ENCODE measurements at regions not wholly inside any gene's neighbourhood (a gene's known extent, or its start where the extent isn't known, plus 50 kb on each side); places are given as distances from the start of the nearest gene placed in this dataset.

DNA sequence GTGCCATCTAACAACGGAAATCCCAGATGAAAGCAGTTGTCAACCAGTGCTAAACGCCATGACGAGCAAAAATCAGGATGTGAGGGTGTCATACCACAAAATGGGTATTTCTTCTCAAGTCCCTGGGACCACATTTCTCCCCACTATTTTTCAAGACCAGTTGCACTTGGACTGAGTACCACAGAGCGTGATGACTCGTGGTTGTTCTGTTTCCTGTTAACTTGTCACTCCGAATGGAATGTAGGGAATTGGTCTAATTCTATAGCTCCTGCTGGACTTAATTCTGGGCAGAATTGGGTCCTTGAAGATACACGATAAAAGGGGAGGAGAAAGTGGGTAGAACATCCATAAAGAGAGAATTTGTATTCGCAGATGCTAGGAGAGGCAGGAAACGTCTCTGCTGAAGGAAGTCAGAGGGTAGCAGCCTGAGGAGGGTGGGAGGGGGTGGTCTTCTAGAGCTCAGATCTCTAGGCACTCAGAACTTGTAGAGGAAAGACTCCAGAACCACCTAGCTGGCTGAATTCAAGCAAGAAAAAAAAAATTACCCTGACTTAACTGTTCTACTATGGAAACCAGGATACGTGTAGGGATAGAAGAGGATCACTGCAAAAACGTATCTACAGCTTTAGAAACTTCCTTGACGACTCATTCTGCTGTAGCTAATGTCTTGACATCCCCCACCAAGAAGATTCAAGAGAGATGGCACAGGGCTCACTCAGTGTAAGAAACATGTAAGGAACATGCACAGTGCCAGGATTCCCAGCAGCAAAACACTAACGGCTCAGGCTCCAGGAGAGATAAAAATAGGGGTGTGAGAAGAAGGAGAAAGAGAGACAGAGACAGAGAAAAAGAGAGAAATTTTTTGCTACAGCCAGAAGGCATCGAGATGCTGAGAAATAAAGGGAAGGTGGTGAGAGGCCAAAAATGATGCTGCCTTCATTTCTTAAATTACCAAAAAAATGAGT lies 494.7 kb downstream of the CD83 start:
- DNase-seq (ENCODE audit: low spot score) = no peak

- DNase-seq (ENCODE audit: low spot score) = no peak
Measured at GRCh38 chr6:14614631-14615030, 497.1 kb downstream of the CD83 start.

DNA sequence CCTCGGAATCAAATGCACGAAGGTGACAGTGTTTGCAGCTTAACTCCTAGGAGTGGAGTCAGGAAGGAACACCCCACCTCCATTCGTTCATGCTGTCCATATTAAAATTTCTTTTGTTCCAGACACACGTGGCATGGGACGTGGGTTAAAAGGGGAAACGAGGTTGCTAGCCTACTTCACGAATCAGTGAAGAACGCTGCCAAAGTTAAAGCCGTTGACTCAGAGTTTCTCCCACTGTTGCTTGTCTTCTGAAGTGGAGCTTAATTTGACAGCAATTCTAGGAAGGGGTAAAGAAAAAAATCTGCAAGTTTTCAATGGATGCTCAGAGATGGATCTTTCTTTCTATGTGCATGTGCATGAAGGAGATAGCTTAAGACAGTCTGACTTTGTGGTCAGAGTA lies 499.1 kb downstream of the CD83 start:
- no peak for DNase-seq (ENCODE audit: low spot score)

- DNase-seq (ENCODE audit: low spot score) = no peak
Measured at GRCh38 chr6:14618759-14619418, 501.3 kb downstream of the CD83 start.

GRCh38 chr6:14619419-14619781 lies 501.8 kb downstream of the CD83 start:
- no peak for DNase-seq (ENCODE audit: low spot score)

DNA sequence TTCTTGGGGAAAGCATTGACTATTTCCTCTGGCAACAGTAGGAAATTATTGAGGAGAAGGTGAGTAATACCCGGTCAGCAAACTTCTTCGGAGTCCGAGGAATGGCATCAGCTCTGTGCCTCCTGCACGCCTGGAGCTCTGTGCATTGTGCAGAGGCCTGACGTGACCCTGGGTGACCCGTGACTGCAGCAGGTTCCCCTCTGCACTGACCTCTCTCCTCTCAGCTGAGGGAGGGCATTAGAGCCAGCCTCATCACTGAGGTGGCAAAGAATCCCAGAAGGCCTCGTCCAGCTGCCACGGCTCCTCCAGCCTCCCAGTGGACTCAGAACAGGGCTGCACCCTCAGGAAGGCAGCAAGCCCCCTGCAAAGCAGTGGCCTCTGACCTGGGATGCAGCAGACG lies 502.9 kb downstream of the CD83 start:
- DNase-seq (ENCODE audit: low spot score) = no peak

DNA sequence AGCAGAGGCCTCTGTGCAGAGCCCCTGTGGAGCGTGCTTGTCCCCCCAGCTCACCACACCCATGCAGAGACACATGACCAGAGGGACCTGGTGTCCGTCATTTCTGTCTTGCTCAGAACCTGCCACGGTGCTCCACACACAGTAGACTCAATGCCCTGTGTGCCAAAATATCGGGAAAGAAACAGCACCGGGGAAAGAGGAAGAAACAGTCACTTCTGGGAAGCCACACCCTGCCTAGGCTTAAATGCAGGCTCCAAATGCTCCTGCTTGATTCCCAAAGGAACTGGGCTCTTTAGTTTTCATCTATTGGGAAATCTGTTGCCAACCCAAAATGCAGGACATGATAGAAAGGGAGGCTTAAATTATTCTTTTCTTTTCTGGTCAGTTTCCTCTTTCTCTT lies 503.9 kb downstream of the CD83 start:
- DNase-seq (ENCODE audit: low spot score) = no peak

- no peak for DNase-seq (ENCODE audit: low spot score)
Measured at GRCh38 chr6:14622085-14622484, 504.5 kb downstream of the CD83 start.

DNA sequence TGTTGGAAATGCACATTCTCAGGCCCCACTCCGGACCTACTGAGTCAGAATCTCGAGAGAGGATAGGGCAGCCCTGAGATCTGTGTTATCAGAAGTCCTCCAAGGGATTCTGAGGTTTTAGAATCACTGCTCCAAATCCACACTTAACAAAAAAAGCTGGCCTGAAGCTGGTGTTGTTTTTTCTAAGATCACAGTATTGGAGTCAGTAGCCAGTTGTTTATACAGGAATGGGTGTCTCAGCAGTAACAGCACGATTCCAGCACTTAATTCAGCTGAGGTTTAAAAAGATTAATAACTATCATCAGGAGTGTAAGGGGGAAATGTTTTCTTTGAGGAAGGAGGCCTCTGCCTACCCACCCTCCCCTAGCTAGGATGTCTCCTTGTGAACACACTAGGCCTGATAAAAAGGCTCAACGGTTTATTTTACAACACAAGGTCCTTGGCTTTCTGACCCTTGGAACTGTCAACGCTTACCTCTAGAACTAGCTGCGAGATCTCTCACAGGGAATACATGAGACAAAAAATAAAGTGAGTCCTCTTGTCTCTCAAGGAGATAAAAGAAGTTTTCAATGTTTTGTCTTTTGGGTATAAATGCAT lies 505.4 kb downstream of the CD83 start:
- DNase-seq (ENCODE audit: low spot score) = no peak

GRCh38 chr6:14625173-14625895 lies 507.8 kb downstream of the CD83 start:
- no peak for DNase-seq (ENCODE audit: low spot score)

DNA sequence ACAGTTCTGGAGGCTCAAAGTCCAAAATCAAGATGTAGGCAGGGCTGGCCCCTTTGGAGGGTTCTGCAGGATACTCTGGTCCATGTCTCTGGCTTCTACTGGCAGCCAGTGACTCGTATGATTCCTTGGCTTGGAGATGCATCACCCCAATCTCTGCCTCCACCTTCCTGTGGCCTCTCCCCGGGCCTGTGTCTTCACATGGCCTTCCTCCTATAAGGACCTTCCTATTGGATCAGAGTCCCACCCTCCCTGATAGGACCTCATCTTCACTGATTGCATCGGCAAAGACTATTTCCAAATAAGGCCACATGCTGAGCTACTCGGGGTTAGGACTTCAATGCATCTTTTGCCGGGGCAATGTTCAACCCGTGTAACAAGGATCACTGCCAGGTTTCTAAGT lies 509.0 kb downstream of the CD83 start:
- no peak for DNase-seq (ENCODE audit: low spot score)

DNA sequence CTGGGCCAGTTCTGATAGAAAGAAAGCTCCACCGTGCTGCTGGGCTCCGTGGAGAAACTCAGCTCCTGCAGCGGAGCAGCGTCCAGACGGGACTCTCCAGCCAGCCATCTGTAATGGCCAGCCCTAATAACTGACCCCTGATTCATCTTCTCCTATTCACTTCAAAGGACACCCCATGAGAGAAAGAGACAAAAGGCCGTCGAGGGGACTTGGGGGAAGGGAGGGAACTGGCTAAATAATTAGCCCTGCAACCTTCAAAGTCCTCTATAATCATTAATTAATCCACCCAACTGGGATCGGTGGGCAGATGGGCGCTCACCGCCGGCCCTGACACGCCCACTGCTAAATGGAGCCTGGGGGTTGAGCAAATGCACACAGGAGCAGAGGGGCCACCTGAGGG lies 512.4 kb downstream of the CD83 start:
- no peak for DNase-seq (ENCODE audit: low spot score)

GRCh38 chr6:14633479-14633878 lies 515.9 kb downstream of the CD83 start:
- DNase-seq (ENCODE audit: low spot score) = no peak

DNA sequence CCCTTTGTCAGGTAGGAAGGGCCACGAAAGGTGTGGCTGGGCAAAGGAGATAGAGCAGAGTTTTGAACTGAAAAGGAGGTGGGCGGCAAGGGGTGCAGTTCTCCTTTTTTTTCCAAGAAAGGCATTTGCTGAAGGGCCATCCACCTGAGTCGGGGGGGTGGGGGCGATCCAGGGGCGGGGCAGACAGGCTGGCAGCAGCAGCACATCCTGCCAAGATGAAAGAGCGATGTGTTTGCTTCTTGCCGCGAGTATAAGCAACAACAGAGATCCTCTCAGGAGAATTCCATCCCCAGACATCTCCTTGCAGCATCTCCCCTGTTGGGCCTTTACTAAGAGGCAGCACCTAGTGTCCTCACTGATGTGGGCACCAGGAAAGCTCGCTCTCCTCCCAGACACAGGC lies 516.5 kb downstream of the CD83 start:
- no peak for DNase-seq (ENCODE audit: low spot score)

DNA sequence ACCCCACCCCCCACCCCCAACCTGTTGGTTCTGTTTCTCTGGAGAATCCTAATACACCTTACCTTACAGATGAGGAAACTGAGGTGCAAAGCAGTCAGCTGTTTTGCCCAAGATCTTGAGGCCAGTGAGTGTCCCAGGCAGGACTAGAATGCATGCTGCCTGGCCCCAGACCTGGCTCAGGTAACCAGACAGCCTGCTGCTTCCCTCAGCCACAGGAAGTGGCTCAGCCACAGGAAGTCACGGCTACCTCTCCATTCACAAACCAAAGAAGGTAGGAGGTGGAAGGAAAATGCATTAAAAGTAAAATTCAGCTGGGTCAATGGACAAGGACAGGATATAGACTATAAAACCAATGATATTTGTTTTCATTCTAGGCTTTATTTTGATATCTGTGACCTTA lies 517.6 kb downstream of the CD83 start:
- DNase-seq (ENCODE audit: low spot score) = no peak

DNA sequence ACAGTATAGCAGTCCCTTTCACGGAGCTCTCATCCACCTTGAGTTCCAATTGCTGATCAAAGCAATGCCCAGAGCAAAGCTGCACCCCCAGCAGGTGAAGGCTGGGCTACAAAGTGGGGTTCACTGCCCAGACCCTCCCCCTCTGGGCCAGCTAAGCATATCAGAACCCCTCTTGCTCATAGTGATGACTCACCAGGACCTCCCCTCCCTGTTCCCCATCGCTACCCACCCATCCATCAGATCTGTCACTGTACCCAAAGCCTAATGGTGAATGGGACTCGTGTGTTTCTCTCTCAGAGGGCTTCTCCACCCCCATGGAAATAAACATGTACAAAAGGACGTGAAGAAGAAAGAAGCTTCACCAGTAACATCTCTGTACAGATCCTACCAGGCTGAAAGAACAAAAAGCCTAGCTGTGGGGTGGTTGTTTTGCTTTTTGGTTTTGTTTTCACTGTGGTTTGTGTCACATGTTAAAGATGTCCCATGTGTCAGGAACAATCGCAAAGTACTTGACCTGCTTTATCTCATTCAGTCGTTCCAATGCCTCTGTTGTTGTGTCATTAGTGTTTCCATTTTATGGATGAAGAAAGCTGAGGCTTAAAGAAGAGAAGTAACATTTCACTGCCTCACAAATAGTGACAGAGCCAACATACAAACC lies 518.5 kb downstream of the CD83 start:
- DNase-seq (ENCODE audit: low spot score) = no peak

- no peak for DNase-seq (ENCODE audit: low spot score)
Measured at GRCh38 chr6:14638435-14638905, 520.9 kb downstream of the CD83 start.

GRCh38 chr6:14638906-14639761 lies 521.6 kb downstream of the CD83 start:
- DNase-seq (ENCODE audit: low spot score) = peak; percentile 23

GRCh38 chr6:14639983-14640599 lies 522.5 kb downstream of the CD83 start:
- DNase-seq (ENCODE audit: low spot score) = no peak

DNA sequence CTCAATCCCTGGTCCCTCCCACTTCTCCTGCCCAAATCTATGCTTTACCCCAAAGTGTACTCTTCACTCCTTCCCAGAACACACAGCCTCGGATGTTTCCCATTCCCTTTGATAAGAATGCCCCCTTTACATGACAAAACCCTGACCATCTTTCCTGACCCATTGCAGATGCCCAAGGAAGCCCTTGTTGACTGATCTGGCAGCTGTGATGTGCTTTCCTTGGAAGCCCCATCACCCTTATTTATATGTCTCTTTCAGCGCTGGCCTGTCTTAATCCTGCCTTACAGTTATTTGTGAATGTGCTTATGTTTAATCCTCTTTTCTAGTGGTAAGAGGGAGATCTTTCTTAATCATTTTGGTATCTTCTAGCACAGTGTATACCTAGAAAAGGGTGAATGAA lies 523.1 kb downstream of the CD83 start:
- no peak for DNase-seq (ENCODE audit: low spot score)
